Hippocampal formation (tissue), 2 donors: ENCODE measurements at regions not wholly inside any gene's neighbourhood (a gene's known extent, or its start where the extent isn't known, plus 50 kb on each side); places are given as distances from the start of the nearest gene placed in this dataset.

Experiments
- DNase-seq, 2 donors: peaks; one replicate each; lab custom pipeline; 2025; lab: John Stamatoyannopoulos, UW

DNA sequence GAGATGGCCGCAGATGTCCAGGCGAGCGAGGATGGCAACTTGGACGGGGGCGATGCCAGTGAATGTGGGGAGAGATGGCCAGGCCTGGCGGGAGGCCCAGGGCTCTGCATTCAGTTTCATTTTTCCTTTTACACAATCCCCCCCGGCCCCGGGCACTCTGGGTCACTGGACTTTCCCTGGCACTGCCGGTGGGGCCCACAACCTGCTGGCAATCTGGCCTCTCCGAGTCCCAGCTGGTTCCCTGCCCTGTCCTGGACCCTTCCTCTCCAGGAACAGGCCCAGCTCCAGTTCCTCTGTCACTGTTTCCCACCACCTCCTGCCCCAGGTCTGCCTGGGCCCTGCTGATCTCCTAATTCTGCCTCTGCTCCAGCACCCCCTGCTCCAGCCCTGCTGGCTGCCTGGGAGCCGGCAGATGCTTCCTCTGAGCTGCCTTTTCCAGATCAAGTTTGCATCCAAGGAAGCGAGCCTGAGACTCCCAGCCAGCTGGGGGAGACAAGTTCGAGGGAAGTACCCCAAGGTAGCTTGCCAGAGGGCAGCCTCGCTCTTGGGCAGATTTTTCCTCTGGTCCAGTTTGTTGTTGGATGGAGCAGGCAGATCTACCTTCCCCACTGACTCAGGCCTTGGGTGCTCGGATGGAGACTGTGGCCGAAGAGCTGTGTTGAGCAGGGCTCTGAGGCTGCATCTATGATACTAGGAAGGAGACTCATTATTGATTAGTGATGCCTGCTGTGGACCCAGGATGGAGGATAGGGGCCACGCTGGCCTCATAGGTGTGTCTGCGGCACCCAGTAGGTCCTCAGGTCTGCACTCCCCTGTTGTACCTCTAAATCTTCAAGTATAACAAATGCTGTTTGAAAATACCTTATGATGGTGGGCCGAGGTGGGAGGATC, 83.2 kb downstream of the CEBPB start:
- peak in 1 of 2 donors; percentile 37 for DNase-seq

DNA sequence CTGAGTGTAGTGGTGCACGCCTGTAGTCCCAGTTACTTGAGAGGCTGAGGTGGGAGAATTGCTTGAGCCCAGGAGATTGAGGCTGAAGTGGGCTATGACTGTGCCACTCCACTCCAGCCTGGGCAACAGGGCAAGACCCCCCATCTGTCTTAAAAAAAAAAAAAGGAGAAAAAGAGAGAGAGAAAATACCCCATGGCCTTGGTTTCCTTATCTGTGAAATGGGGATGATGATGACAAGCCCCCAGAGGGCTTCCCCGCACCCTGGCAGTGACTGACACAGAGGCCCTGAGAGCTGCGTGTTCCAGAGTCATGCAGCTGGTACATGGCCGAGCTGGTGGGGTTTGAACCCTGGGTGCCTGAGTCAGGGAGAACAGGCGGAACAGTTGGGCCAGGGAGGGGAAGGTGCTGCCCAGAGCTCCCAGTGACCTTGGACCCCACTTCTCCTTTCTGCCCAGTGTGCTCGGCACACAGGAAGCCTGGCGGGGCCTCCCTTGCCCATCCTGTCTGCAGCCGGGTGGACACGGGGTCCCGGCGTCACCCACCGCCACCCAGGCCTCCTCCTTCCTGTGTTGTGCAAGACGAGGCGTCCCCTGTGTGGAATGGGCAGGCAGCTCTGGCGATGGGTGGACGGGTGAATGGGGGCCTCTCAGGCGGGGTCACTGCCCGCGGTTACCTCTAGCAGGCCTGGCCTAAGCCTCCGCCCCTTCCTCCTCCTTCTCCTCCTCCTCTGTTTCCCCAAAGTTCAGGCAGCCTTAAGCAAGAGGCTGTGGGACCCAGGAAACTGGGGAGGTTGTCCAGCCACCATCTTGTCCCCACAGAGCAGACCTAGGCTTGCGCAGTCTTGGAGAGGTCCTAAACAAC, 84.2 kb downstream of the CEBPB start:
- peak; percentile 16 to 71 for DNase-seq

DNA sequence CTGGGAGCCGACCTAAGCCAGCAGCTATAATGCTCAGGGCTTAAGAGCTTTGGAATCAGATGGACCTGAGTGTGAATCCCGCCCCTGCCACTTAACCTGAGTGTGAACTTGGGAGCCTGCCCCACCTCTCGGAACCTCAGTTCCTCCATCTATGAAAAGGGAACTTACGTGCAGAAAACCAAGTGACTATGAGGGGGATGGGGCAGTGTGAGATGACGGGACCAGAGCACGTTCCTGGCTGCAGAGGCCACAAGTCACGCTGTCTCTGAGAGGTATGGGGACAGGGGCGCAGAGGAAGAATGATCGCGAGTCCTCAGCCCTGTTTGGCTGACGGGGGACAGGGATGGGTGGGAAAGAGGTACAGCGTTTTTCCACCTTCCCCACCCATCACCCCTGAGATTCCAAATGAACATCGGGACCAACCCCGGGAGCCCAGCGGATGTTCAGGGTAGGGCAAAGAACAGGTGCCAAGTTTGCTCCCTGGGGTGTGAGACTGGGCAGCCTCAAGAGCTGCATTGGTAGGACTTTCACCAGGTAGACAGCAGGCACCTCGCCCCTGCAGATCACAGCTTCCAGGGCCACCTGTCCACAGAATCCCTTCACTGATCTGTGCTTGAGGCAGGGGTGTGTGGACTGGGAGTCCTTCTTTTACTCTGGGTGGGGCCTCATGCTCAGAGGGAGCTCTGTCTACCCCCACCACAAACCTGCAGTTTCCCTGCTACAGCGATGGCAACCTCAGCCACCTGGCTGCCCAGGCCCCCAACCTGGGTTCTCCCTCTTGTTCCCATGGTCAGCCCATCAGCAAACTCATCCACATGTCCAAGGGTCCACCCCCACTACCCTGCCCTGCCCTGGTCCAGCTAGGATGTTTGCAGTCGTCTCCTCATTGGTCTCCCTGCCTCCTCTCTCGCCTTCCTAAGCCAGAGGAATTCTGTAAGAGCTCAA, 85.8 kb downstream of the CEBPB start:
- no peak for DNase-seq

DNA sequence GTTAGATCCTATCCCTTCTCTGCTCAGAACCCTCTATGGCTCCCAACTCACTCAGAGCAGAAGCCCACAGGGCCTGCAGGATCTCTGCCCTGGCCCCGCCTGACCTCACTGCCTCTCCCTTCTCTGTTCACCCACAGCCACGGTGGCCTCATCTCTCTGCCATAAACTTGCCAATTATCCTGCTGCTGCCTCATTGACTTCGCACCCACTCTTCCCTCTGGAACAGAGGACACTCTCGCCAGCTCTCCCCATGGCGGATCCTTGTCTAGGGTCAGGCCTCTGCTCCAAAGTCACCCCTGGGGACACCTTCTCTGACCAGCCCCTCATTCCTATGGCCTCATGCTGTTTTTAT, 86.4 kb downstream of the CEBPB start:
- no peak for DNase-seq

DNA sequence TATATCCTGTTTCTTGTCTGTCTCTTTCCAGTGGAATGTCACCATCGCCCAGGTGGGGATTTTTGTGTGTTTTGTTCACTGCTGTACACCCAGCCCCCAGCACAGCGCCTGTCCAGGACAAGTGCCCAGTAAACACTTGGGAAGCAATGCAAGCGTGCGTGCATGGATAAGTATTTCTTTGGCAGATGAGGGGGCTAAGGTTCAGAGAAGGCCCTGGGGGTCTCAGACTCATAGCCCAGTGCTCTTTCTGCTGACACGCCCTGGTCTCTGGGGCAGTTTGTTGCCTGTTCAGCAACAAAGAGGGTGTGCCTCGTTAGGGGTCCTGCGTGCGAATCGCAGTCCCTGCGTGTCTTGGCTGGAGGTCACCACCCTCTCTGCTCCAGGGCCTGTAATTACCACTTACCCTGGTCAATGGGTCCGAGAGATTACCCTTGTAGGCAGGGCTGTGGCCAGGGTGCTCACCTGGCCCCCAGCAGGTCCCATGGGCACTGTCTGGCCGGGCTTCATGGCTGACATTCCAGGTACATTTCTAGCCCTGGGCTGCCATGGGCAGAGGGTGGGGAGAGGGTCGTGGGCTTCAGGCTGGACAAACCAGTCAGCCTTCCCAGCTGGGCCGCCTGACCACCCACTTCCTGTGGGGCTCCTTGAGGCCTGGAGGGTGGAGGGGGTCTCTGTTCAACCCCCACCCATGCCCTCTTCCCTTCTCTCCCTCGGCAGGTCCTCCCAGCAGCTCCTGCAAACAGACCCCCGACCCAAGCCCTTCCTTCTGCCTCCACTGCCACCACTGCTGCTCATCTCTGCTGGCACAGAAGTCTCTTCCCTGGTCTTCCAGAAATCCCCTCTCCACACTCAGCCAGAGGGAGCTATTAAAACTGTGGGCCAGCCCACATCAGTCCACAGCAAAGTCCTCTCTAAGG, 87.1 kb downstream of the CEBPB start:
- DNase-seq = no peak

DNA sequence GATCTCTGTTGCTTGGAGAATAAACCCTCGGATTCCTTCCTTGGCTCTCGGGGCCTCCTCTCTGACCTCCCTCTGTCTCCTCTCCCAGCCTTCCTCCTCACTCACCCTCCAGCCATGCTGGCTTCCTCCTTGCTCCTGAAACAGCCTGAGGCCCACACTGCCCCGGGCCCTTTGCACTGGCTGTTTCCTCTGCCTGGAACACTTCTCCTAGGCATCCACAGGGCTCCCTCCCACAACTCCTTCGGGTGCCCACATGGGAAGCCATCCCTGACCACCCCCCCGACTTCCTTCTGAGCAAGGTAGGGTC, 87.7 kb downstream of the CEBPB start:
- no peak for DNase-seq

DNA sequence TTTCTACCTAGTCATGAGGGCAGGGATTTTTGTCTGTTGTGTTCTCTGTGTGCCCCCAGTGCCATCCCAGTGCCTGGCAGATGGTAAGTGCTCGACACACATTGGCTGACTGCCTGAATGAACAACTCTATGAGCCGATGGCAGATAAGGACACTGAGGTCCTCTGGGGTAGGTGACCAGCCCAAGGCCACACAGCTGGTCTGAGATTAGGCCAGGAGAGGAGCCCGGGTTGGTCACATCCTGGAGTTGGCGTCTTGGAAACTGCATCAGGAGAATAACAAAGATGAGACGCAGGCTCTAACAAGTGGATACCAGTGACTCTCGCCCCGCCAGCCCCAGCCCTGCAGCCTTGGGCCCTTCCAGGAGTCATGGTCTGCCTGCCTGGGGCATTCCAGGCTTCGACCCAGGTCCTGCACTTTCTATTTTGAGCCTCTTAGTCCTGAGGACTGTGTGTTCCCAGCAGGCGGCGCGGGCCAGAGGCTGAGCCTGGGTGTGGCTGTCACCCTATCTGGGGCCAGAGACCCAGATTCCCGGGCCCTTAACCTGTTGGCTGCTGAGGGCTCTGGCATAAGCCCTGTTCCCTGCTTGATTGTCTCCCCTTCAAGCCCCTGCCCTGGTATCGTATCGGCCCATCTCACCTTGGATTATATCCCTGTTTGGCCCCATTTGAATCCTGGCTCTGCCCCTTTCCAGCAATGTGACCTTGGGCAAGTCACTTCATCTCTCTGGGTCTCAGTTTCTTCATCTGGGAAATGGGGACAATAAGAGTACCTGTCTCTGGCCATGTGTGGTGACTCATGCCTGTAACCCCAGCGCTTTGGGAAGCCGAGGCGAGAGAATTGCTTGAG, 88.3 kb downstream of the CEBPB start:
- DNase-seq = no peak

DNA sequence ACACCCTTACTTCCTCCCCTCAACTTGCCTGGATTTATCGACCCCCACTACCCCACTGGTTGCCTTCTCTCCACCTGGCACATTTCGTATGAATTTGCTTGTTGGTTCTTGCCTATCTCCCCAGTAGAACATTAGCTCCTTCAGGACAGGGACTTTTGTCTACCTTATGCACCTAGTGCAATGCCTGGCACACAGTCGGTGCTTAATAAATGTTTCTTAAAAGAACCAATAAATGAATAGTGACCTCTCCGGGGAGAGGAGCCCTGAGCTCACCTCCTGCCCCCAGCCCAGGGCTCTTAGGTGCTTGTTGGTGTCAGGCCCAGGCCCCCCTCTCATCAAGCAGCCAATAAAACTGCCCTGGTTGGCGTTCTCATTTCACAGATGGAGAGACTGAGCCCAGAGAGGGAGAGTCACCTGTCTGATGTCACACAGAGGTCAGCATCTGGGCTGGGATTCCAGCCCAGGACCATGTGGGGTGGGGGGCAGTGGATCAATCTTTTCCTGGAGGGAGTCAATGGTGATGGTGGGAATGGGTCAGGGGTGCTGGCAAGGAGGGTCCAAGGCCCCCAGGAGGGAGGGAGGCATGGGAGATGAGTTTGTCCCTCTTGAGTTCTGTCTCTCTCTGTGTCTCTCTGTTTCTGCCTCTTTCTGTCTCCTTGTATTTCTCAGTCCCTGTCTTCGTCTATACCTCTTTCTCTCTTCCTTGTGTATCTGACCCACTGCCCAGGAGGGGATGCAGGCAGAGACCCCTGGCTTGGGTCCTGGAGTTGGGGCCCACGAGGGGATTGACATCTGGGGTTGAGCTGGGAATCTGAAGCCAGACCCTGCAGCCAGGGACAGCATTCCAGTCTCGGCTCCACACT, 89.6 kb downstream of the CEBPB start:
- no peak for DNase-seq

DNA sequence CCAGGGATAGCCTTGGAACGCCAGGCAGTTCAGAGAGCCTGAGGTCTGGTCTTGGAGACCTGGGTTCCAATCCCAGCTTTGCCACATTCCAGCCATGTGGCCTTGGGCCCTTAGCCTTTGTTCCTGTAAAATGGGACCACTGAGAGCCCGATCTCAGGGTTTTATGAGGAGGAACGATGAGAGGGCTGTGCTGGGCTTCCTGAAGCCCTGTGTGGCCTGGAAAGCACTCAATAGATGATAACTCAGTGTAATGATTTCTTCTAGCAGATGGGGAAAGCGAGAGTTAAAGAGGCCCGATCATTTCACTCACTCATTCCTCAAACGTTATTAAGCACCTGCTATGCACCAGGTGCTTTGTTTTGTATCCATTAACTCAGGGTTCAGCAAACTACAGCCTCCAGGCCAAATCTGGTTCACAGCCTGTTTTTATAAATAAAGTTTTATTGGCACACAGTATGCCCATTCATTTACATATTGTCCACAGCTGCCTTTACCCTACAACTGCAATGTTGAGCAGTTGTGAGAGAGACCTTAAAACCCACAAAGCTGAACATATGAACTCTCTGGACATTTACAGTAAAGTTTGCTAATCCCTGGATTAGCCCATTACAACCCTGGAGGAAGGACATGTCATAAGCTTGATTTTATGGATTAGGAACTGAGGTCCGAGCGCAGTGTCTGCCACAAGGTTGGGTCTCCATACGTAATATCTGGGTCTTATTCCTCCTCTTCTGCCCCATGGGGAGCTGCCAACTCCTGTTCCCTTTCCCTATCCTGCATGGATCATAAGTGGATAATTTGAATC, 90.4 kb downstream of the CEBPB start:
- DNase-seq = no peak

DNA sequence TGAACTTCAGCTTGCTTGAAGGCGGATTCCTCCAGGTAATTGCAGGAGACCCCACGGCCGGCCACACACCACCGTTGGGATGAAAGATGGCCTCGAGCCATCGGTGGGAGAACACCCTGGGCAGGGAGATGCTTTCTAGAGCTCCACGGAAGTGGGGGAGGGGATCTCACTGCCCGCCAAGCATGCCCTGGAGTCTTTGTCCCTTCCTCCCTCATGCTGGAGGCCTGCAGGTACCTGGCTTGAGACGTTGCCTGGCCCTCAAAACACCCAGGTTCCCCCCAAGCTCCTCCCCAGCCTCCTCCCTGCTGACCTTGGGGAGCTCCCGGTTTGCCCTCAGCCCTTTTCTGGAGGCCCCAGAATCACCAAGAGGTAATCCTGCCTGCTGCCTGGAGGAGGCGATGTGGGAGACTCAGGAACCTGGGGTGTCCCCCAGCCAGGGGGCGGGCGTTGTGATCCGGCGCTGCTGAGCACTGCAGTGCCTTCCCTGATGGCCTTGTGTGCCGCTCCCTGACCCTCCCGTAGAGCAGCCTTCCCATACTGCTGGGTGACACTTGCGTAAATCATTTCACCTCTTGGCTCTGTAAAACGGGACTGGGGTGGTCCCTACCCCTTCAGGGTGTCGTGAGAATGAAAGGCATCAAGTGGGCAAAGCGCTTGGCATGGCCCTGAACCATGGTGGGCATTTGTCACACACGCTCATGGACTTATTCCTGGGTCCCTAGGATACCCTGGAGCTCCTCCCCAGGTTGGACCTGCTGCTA, 91.4 kb downstream of the CEBPB start:
- no peak for DNase-seq

DNA sequence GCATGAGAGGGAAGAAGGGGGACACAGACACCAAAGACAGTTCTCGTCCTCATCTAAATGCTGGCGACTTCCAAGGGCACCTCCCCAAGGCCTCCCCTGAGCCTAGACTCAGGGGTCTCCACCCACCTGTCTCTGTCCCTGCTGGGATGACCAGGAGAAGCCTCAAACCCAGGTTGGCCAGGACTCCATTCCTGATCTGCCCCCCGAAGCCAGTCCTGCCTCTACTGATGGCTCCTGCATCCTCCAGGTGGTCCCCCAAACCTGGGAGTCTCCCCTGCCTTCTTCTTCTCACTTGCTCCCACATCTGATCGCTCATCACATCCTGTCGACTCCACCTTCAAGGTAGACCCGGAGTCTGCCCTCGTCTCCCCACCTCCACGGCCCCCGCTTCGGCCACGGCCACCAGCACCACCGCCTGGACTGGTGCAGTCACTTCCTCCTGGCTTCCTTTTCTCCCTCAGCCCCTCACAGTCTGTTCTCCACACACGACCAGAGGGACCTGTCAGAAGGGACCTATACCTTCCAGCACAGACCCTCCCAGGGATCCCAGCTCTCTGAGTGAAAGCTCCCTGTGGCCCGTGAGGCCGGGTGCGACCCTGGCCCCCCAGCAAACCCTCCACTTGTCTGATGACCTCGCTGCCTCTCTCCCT, 92.1 kb downstream of the CEBPB start:
- no peak for DNase-seq

DNA sequence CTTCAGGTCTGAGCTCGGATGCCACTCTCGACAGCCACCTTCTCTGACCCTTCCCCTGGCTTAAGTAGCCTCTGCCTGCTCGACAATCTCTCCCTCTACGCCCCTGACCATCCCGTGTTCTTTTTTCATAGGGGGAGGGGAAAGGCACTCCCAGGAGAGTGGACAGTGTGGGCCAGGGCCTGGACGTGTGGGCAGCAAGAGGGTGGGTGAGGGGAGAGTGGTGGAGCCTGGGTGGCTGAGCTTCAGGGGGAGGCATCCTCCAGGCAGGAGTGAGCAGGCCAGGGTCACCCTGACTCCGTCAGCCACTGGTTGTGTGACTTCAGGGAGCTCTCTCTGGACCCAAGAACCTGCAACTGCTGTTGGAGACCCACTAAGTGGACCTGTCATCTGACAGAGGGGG, 92.7 kb downstream of the CEBPB start:
- DNase-seq = no peak

DNA sequence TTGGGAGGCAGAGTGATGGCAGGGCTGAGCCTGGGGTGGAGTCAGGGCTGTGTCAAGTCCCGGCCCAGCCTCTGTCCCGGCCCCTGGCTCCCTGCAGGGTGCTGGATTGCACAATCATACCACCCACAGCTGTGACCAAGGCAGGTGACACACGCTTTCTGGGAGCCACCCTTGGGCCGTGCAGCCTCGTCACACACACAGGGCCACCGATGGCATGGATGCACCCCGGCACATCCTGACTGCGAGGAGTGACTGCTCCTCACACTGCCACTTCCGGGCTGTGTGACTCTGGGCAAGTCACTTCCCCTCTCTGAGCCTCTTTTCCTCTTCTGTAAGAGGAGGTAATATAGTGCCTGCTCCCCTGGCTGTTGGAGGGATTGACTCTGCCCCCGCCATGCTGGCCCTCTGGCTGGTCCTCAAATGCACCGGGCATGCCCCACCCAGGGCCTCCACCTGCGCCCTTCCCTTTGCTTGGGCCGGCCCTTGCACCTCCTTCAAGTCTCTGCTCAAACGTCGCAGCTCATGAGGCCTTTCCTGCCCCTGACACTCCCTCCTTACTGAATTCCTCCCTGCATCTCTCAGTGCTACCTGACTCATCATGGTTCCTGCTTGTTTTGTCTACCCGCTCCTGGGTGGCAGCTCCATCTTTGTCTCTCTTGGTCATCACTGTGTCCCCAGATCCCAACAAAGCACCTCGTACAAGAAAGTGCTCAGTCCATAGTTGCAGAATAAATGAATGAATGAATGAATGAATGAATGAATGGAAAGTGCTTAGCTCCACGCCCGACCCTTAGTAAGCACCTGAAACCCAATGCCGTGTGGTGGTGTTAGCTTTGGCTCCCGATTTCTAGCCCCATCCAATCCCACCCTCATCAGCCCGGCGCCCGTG, 93.5 kb downstream of the CEBPB start:
- no peak for DNase-seq

DNA sequence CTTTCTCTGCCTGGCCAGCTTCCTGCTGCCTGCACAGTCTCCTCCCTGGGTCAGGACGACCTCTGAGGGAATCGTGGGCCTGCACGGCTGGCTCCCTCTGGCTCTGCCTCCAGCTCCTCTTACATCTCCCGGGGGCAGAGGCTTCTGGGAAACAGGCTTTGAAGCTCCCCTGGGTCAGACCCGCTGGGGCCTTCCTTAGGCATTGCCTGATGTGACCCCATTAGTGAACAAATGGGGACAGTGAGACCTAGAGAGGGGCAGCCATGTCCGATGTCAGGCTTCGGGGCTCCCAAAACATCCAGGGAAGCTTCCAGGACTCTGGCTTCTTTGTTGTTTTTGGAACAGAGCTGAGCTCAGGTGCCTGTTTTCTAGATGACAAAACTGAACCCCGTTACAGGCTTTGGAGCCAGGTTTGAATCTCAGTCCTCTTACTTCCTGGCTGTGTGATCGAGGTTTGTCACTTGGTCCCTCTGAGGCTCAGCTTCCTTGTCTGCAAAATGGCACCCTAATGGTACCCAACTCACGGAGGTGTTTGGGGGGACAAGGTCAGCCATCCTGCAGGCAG, 94.3 kb downstream of the CEBPB start:
- no peak for DNase-seq

DNA sequence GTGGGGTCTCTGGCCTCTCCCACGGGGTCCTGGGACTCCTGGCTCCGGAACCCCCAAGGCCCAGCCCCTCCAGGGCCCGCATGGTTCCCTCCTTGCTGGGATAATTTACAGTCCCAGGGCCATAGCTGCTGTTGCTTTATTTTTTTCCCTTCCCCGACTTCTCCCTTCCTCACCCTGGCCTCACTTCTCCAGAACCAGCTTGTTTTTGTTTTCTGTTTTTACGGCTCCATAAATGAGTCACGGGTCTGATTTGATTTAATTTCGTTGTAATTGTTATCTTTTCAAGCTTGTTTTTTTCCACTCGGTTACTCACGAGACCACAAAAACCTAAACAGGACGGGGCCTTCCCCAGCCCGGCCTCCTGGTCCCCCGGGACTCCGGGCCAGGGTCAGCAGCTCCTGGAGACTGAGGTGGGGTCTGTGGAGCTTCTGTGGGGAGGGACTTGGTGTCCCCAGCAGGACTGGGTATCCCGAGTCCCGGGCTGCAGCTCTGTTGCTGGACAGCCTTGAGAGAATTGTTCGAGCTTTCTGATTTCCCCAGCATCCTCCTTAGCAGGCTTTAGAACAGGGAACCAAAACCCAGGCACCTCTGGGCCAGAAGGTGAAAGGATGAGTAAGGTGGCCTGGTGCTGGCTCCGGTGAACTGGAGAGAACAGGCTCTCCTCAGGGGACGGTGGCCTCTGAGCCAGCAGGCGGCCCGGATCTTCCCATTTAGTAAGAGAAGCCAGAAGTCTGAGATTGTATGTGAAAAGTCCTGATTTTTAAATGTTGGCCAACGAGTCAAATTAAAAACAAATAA, 94.9 kb downstream of the CEBPB start:
- DNase-seq = no peak
